GM12865 (cell line): ENCODE measurements at regions not wholly inside any gene's neighbourhood (a gene's known extent, or its start where the extent isn't known, plus 50 kb on each side); places are given as distances from the start of the nearest gene placed in this dataset.

Experiments used
- DNase-seq: peaks from one replicate; pipeline ENCODE4 v3.0.0; 2010; ENCODE audit warnings: low read depth
- H3K4me3 ChIP-seq: 2 replicates; pipeline ENCODE4 v1.5.1; 2011; ENCODE audit warnings: mild to moderate bottlenecking, low read depth, low read length, control low read depth
- TF ChIP-seq, protein P1 (sequence below): IDR thresholded peaks from 2 replicates; pipeline ENCODE4 v1.5.1; 2011; ENCODE audit warnings: low read length, control low read depth, low read depth, inconsistent platforms; ENCODE audit not compliant: insufficient read depth; ENCODE audit errors: missing control alignments

GRCh38 chr7:26995666-26996065, 100.1 kb downstream of the HOXA1 start:
- DNase-seq, result no peak
- H3K4me3 ChIP-seq, result no peak overlapping the region
- TF ChIP-seq, protein P1, sequence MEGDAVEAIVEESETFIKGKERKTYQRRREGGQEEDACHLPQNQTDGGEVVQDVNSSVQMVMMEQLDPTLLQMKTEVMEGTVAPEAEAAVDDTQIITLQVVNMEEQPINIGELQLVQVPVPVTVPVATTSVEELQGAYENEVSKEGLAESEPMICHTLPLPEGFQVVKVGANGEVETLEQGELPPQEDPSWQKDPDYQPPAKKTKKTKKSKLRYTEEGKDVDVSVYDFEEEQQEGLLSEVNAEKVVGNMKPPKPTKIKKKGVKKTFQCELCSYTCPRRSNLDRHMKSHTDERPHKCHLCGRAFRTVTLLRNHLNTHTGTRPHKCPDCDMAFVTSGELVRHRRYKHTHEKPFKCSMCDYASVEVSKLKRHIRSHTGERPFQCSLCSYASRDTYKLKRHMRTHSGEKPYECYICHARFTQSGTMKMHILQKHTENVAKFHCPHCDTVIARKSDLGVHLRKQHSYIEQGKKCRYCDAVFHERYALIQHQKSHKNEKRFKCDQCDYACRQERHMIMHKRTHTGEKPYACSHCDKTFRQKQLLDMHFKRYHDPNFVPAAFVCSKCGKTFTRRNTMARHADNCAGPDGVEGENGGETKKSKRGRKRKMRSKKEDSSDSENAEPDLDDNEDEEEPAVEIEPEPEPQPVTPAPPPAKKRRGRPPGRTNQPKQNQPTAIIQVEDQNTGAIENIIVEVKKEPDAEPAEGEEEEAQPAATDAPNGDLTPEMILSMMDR, result no peak

DNA sequence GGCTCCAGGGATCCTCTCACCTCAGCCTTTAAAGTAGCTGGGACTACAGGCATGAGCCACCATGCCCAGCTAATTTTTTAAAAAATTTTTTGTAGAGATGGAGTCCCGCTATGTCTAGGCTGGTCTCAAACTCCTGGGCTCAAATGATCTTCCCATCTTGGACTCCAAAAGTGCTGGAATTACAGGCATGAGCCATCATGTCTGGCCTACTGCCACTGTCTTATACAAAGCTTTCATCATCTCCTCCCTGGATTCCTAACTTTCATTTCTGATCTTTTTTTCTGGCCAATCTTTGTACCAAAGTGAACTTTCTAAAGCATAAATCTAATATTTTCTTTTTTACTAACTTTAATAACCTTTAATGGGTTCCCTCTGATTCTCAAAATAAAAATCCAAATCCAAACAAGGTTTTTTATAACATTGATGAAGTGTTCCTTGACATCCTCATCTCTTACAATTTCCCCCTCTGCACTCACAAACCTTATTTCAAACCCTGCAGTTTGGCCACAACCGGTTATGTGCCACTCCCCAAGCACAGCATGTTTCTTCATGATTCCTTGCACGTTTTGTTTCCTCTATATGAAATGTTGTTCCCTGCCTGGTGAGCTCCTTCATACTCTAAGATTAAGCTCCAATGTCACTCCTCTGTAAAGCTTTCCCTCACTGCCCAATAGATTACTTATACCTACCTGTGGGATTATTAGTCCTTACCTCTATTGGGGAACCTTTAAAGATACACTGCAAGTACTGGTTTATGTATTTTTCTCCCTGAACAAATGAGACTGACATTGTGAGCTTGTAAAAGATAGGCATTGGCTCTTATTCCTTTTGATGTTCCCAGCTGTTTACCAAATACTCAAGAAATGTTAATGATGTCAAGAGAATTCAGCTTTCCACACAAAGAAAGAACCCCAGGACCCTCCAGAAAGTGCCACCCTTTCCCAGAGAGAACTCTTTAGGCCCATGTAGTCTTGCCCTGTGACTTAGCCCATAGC, 101.7 kb downstream of the HOXA1 start:
- DNase-seq, result no peak
- H3K4me3 ChIP-seq, result no peak overlapping the region
- TF ChIP-seq, protein P1, result no peak

DNA sequence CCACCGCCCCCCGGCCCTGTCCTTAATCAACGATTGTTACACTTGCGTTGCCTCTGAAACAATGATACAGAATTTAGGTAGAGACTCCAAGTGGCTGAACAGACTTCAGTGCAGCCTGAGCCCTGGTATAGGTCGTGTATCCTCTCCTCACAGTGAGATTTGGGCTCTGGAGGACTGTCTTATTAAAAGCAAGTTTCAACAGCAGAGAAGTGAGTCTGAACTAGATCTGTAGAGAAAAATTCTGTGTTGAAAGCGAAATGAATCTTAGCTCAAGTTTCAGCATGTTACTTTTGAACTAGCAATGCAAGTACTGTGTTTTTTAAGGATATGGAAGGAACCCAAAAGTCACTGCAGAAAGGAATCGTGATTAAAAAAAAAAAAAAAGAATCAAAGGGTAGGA, 103.1 kb downstream of the HOXA1 start:
- DNase-seq, result no peak
- TF ChIP-seq, protein P1, result no peak
- no peak overlapping the region for H3K4me3 ChIP-seq

- no peak overlapping the region for H3K4me3 ChIP-seq
- no peak for DNase-seq
- TF ChIP-seq, protein P1, result no peak
These were observed 104.0 kb downstream of the HOXA1 start for GRCh38 chr7:26991796-26992195.

GRCh38 chr7:26989897-26990670, 105.7 kb downstream of the HOXA1 start:
- no peak overlapping the region for H3K4me3 ChIP-seq
- TF ChIP-seq, protein P1, result no peak
- DNase-seq, result no peak

DNA sequence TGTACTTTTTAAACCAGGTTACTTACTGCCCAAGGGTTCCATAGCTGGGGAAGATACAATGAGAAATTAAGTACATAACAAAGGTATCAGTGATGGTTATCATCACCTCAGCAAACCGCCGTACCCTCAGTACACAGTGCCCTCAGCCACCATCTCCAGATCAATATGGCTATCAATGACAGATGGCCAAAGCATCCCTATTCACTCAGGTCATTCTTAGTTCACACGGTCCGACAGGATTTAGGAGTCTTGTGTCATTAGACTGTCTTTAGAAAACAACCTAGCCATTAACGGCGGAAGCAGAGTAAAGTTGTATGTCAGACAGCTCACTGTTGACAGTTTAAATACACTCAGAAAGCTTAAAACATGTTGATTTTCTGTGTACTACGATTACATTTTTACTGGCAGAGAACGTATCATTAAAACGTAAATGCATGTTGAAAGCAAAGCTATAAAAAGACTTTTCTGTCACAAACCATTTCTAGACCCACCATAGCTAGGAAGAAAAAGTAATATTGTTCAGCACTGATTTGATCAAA, 106.9 kb downstream of the HOXA1 start:
- H3K4me3 ChIP-seq, result no peak overlapping the region
- TF ChIP-seq, protein P1, result no peak
- DNase-seq, result no peak
